ENCODE measurements at regions not wholly inside any gene's neighbourhood (a gene's known extent, or its start where the extent isn't known, plus 50 kb on each side); places are given as distances from the start of the nearest gene placed in this dataset.

GRCh38 chr3:76656531-76657070 lies 383.3 kb upstream of the ROBO2 start:
- DNase-seq (ENCODE audit: low read depth) = no peak
- TF ChIP-seq CTCF (IDR thresholded peaks at IDR 0.05; ENCODE audit: insufficient read depth, low read length) = no peak
- no peak overlapping the region for H3K4me3 ChIP-seq (ENCODE audit: low read depth, low read length)

GRCh38 chr3:76657909-76658308 lies 382.0 kb upstream of the ROBO2 start:
- no peak overlapping the region for H3K4me3 ChIP-seq (ENCODE audit: low read depth, low read length)
- TF ChIP-seq CTCF (IDR thresholded peaks at IDR 0.05; ENCODE audit: insufficient read depth, low read length) = no peak
- no peak for DNase-seq (ENCODE audit: low read depth)

GRCh38 chr3:76661527-76662250 lies 378.2 kb upstream of the ROBO2 start:
- no peak for TF ChIP-seq CTCF (IDR thresholded peaks at IDR 0.05; ENCODE audit: insufficient read depth, low read length)
- no peak for DNase-seq (ENCODE audit: low read depth)
- H3K4me3 ChIP-seq (ENCODE audit: low read depth, low read length) = no peak overlapping the region

GRCh38 chr3:76664816-76665215 lies 375.1 kb upstream of the ROBO2 start:
- no peak overlapping the region for H3K4me3 ChIP-seq (ENCODE audit: low read depth, low read length)
- DNase-seq (ENCODE audit: low read depth) = no peak
- TF ChIP-seq CTCF (IDR thresholded peaks at IDR 0.05; ENCODE audit: insufficient read depth, low read length) = no peak

GRCh38 chr3:76668653-76669052 lies 371.2 kb upstream of the ROBO2 start:
- TF ChIP-seq CTCF (IDR thresholded peaks at IDR 0.05; ENCODE audit: insufficient read depth, low read length) = no peak
- no peak for DNase-seq (ENCODE audit: low read depth)
- no peak overlapping the region for H3K4me3 ChIP-seq (ENCODE audit: low read depth, low read length)

GRCh38 chr3:76669322-76669721 lies 370.6 kb upstream of the ROBO2 start:
- no peak for DNase-seq (ENCODE audit: low read depth)
- no peak for TF ChIP-seq CTCF (IDR thresholded peaks at IDR 0.05; ENCODE audit: insufficient read depth, low read length)

GRCh38 chr3:76673171-76673570 lies 366.7 kb upstream of the ROBO2 start:
- no peak for DNase-seq (ENCODE audit: low read depth)
- TF ChIP-seq CTCF (IDR thresholded peaks at IDR 0.05; ENCODE audit: insufficient read depth, low read length) = no peak
- no peak overlapping the region for H3K4me3 ChIP-seq (ENCODE audit: low read depth, low read length)

More at GRCh38 chr3:76669322-76669721, 370.6 kb upstream of the ROBO2 start:
- no peak overlapping the region for H3K4me3 ChIP-seq (ENCODE audit: low read depth, low read length)

Measured in fibroblast of the aortic adventitia (primary cell).